Chondrocyte (in vitro differentiated cells): ENCODE measurements at regions not wholly inside any gene's neighbourhood (a gene's known extent, or its start where the extent isn't known, plus 50 kb on each side); places are given as distances from the start of the nearest gene placed in this dataset.

Source experiments
- DNase-seq: peaks from one replicate; pipeline ENCODE4 v3.0.0; 2021; ENCODE audit warnings: mixed read lengths, low spot score
- H3K27ac Mint-ChIP-seq: one replicate; pipeline ENCODE4 v1.8.0; 2021; ENCODE audit warnings: mild to moderate bottlenecking, moderate library complexity, mixed read lengths; ENCODE audit not compliant: unreplicated experiment
- H3K27me3 Mint-ChIP-seq: 2 replicates; pipeline ENCODE4 v1.8.0; 2021; ENCODE audit warnings: low read depth, mixed read lengths
- H3K36me3 Mint-ChIP-seq: 2 replicates; pipeline ENCODE4 v1.8.0; 2021; ENCODE audit warnings: low read depth, mixed read lengths
- H3K4me1 Mint-ChIP-seq: 2 replicates; pipeline ENCODE4 v1.8.0; 2021; ENCODE audit warnings: low read depth, mild to moderate bottlenecking, mixed read lengths
- H3K4me3 Mint-ChIP-seq: one replicate; pipeline ENCODE4 v1.8.0; 2021; ENCODE audit warnings: mild to moderate bottlenecking, moderate library complexity, mixed read lengths; ENCODE audit not compliant: unreplicated experiment
- H3K9me3 Mint-ChIP-seq: 2 replicates; pipeline ENCODE4 v1.8.0; 2021; ENCODE audit warnings: low read depth, mixed read lengths
- TF ChIP-seq, protein P1 (sequence below): fragments of 200-600 bp; sonication (generic); IDR thresholded peaks from 2 replicates; pipeline ENCODE4 v1.5.0; 2021; ENCODE audit warnings: antibody characterized with exemption, mild to moderate bottlenecking, moderate library complexity

DNA sequence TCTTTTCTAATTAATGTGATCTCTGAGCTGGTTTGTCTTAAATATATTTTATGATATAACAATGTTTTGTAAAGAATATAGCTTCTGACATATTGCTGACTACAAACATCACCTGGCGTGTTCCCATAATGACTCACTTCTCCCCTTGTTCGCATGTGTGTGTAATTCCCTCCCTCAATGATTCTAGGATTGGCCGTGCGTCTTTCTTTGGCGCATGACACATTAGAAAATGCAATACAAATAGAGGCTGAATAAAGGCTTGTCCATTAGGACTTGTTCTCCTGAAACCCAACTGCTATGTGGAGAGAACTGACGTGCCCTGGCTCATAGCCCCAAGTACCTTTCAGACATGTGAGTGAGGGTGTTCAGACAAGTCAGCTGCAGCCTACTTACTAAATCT is 159.7 kb upstream of the CDH20 start:
- H3K27ac Mint-ChIP-seq: no peak overlapping the region
- no peak for DNase-seq
- TF ChIP-seq, protein P1, sequence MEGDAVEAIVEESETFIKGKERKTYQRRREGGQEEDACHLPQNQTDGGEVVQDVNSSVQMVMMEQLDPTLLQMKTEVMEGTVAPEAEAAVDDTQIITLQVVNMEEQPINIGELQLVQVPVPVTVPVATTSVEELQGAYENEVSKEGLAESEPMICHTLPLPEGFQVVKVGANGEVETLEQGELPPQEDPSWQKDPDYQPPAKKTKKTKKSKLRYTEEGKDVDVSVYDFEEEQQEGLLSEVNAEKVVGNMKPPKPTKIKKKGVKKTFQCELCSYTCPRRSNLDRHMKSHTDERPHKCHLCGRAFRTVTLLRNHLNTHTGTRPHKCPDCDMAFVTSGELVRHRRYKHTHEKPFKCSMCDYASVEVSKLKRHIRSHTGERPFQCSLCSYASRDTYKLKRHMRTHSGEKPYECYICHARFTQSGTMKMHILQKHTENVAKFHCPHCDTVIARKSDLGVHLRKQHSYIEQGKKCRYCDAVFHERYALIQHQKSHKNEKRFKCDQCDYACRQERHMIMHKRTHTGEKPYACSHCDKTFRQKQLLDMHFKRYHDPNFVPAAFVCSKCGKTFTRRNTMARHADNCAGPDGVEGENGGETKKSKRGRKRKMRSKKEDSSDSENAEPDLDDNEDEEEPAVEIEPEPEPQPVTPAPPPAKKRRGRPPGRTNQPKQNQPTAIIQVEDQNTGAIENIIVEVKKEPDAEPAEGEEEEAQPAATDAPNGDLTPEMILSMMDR: no peak
- H3K4me3 Mint-ChIP-seq: no peak overlapping the region
- H3K4me1 Mint-ChIP-seq: no peaks in the 10 kb centered on the region
- peaks cover 23% of the 10 kb centered on the region for H3K27me3 Mint-ChIP-seq
- H3K36me3 Mint-ChIP-seq: no peaks in the 10 kb centered on the region
- H3K9me3 Mint-ChIP-seq: peaks cover 4% of the 10 kb centered on the region

DNA sequence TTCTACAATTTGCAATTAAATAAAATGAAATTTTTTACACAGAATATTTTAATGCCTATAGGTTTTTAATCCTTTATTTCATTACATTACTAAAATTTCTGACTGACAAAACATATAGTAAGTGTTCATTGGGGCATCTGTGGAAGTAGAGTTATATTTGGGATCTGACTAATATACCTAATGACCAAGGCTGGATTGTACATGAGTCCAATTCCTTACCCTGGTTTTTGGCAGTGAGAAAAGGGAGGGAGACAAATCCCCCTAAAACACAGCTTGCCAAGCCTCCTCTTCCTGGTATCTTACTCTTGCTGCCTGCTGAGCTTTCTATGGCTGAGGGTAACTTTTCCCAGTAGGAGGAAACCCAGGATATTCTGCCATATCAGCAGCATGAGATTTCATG is 149.4 kb upstream of the CDH20 start:
- no peaks in the 10 kb centered on the region for H3K4me1 Mint-ChIP-seq
- H3K36me3 Mint-ChIP-seq: no peaks in the 10 kb centered on the region
- peaks cover 17% of the 10 kb centered on the region for H3K27me3 Mint-ChIP-seq
- TF ChIP-seq, protein P1: no peak
- H3K9me3 Mint-ChIP-seq: peaks cover 4% of the 10 kb centered on the region
- H3K27ac Mint-ChIP-seq: no peak overlapping the region
- H3K4me3 Mint-ChIP-seq: no peak overlapping the region
- no peak for DNase-seq

DNA sequence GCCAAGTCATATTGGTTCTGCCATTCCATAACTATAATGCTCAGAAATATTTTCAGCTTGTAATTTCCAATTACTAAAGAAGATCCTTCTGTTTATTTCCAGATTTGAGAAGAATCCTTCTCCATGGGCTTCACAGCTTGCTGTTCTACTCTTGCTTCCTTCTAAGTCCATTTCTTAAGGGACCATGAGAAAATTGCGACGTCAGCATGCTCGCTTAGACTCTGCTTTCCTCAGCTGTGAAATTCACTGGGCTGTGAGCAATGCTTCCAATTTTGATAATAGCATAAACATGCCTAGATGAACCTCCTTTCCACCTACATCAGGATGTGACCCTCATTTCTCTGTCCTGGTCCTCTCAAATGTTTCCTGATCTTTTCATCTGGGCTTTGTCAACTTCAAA is 145.3 kb upstream of the CDH20 start:
- Mint-ChIP-seq H3K4me1 (no peaks in the 10 kb centered on the region), H3K36me3 (no peaks in the 10 kb centered on the region), H3K27me3 (peaks cover 16% of the 10 kb centered on the region), H3K27ac (no peak overlapping the region), H3K9me3 (peaks cover 4% of the 10 kb centered on the region), H3K4me3 (no peak overlapping the region)
- no peak for DNase-seq
- TF ChIP-seq, protein P1: no peak

DNA sequence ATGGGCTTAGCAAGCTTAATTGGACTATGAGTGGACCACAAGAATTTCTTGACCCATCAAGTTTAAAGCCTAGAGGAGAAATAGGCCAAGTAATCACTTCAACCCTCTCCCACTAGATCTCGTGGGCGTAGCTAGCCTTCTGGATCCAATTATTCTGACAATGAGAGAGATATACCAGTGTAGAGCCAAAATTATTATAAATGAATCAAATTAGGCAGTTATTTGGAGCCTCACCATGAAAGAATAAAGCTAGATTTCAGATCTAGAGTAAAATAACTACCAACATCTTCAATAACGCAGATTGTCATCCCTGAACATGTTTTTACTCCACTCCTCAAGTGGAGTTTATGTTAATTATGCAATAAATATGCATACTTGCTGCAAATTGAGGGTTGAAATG is 143.9 kb upstream of the CDH20 start:
- Mint-ChIP-seq H3K4me3 (no peak overlapping the region), H3K36me3 (no peaks in the 10 kb centered on the region), H3K9me3 (peaks cover 7% of the 10 kb centered on the region), H3K27ac (no peak overlapping the region), H3K27me3 (peaks cover 16% of the 10 kb centered on the region), H3K4me1 (no peaks in the 10 kb centered on the region)
- no peak for DNase-seq
- TF ChIP-seq, protein P1: no peak

DNA sequence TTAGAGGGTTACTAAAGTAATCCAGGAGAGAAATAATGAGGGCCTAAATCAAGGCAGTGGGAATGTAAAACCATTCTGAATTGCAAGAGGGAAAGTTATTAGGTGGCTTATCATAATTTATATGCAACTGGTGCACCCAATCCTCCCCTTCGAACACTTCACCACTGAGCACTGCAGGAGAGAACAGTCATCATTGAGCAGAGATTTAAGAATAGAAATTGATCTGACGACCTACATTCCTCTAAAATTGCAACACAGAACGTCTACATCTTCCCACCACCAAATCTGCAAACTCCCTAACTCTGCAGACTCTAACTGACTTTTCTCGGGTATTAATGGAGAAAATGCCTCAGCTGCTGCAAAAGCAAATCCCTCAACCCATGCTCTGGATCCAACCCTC is 138.5 kb upstream of the CDH20 start:
- no peak for DNase-seq
- no peak overlapping the region for H3K4me3 Mint-ChIP-seq
- peaks cover 4% of the 10 kb centered on the region for H3K9me3 Mint-ChIP-seq
- TF ChIP-seq, protein P1: no peak
- H3K27me3 Mint-ChIP-seq: peaks cover 9% of the 10 kb centered on the region
- no peak overlapping the region for H3K27ac Mint-ChIP-seq
- peaks cover 6% of the 10 kb centered on the region for H3K4me1 Mint-ChIP-seq
- no peaks in the 10 kb centered on the region for H3K36me3 Mint-ChIP-seq
